Endothelial cell of umbilical vein (primary cell): ENCODE measurements at regions not wholly inside any gene's neighbourhood (a gene's known extent, or its start where the extent isn't known, plus 50 kb on each side); places are given as distances from the start of the nearest gene placed in this dataset.

Source experiments
- CTCF ChIP-seq, 2 donors: IDR thresholded peaks; 1 replicate in 1 of 2; 2 replicates in 1 of 2; pipeline ENCODE4 v1.5.1; 2011; ENCODE audit warnings: low read length in 2 of 2, mild to moderate bottlenecking in 2 of 2, moderate library complexity in 2 of 2, control low read depth in 1 of 2, inconsistent platforms in 1 of 2, low read depth in 1 of 2; ENCODE audit not compliant: insufficient read depth in 1 of 2; ENCODE audit errors: extremely low read depth in 1 of 2
- EZH2 ChIP-seq: IDR thresholded peaks from 2 replicates; pipeline ENCODE4 v1.6.1; 2012; ENCODE audit warnings: borderline replicate concordance, low read depth, mild to moderate bottlenecking, moderate library complexity, low read length, inconsistent platforms; ENCODE audit not compliant: severe bottlenecking
- FOS ChIP-seq: IDR thresholded peaks from 2 replicates; pipeline ENCODE4 v1.6.1; 2011; ENCODE audit warnings: mild to moderate bottlenecking, low read length, moderate library complexity, borderline replicate concordance; ENCODE audit not compliant: insufficient read depth
- GATA2 ChIP-seq: IDR thresholded peaks from 2 replicates; pipeline ENCODE4 v1.7.0; 2011; ENCODE audit warnings: low read depth, mild to moderate bottlenecking, moderate library complexity, mixed read lengths, low read length; ENCODE audit not compliant: insufficient read length, insufficient read depth
- JUN ChIP-seq: IDR thresholded peaks from 2 replicates; pipeline ENCODE4 v1.6.1; 2011; ENCODE audit warnings: borderline replicate concordance, low read depth; ENCODE audit not compliant: insufficient read length, insufficient read depth
- MAX ChIP-seq: IDR thresholded peaks from 2 replicates; pipeline ENCODE4 v1.6.1; 2011; ENCODE audit not compliant: insufficient read depth, insufficient read length
- MYC ChIP-seq: IDR thresholded peaks from one replicate; pipeline ENCODE4 v1.6.1; 2011; ENCODE audit warnings: mild to moderate bottlenecking, low read depth, low read length
- POLR2A ChIP-seq: IDR thresholded peaks from 2 replicates; pipeline ENCODE4 v1.6.1; 2012; ENCODE audit warnings: low read depth, mild to moderate bottlenecking, control low read depth, low read length
- POLR2AphosphoS5 ChIP-seq: IDR thresholded peaks from 2 replicates; pipeline ENCODE4 v1.6.1; 2012; ENCODE audit warnings: low read depth, mild to moderate bottlenecking, control low read depth, low read length, moderate library complexity; ENCODE audit not compliant: insufficient read depth

GRCh38 chr17:5872831-5873230 is 197.3 kb upstream of the WSCD1 start:
- TF ChIP-seq CTCF (IDR thresholded peaks at IDR 0.05; ENCODE audit: extremely low read depth in 1 of 2, insufficient read depth in 1 of 2, low read depth in 1 of 2, low read length in 2 of 2) (no peak), FOS (no peak), POLR2AphosphoS5 (no peak), EZH2 (no peak), POLR2A (no peak), GATA2 (no peak), MYC (no peak), MAX (no peak), JUN (no peak)
